ENCODE measurements at regions not wholly inside any gene's neighbourhood (a gene's known extent, or its start where the extent isn't known, plus 50 kb on each side); places are given as distances from the start of the nearest gene placed in this dataset.
"Not testable (repeated sequence)": the region's sequence is repeated elsewhere in the genome, so short reads cannot be mapped to it uniquely, and the experiment has no call there.

DNA sequence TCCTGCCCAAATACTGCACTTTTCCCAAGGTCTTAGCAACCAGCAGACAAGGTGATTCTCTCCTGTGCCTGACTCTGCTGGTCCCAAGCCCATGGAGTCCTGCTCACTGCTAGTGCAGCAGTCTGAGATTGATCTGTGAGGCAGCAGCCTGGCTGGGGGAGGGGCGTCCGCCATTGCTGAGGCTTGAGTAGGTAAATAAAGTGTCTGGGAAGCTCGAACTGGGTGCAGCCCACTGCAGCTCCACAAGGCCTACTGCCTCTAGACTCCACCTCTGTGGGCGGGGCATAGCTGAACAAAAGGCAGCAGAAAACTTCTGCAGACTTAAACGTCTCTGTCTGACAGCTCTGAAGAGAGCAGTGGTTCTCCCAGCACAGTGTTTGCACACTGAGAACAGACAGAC, 258.7 kb downstream of the ABCC12 start:
- TF ChIP-seq, protein P1, sequence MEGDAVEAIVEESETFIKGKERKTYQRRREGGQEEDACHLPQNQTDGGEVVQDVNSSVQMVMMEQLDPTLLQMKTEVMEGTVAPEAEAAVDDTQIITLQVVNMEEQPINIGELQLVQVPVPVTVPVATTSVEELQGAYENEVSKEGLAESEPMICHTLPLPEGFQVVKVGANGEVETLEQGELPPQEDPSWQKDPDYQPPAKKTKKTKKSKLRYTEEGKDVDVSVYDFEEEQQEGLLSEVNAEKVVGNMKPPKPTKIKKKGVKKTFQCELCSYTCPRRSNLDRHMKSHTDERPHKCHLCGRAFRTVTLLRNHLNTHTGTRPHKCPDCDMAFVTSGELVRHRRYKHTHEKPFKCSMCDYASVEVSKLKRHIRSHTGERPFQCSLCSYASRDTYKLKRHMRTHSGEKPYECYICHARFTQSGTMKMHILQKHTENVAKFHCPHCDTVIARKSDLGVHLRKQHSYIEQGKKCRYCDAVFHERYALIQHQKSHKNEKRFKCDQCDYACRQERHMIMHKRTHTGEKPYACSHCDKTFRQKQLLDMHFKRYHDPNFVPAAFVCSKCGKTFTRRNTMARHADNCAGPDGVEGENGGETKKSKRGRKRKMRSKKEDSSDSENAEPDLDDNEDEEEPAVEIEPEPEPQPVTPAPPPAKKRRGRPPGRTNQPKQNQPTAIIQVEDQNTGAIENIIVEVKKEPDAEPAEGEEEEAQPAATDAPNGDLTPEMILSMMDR (IDR thresholded peaks at IDR 0.05): not testable (repeated sequence)
- TF ChIP-seq TCF7L2 (IDR thresholded peaks at IDR 0.05; ENCODE audit: low read depth, low read length): not testable (repeated sequence)
- TF ChIP-seq, protein P2, sequence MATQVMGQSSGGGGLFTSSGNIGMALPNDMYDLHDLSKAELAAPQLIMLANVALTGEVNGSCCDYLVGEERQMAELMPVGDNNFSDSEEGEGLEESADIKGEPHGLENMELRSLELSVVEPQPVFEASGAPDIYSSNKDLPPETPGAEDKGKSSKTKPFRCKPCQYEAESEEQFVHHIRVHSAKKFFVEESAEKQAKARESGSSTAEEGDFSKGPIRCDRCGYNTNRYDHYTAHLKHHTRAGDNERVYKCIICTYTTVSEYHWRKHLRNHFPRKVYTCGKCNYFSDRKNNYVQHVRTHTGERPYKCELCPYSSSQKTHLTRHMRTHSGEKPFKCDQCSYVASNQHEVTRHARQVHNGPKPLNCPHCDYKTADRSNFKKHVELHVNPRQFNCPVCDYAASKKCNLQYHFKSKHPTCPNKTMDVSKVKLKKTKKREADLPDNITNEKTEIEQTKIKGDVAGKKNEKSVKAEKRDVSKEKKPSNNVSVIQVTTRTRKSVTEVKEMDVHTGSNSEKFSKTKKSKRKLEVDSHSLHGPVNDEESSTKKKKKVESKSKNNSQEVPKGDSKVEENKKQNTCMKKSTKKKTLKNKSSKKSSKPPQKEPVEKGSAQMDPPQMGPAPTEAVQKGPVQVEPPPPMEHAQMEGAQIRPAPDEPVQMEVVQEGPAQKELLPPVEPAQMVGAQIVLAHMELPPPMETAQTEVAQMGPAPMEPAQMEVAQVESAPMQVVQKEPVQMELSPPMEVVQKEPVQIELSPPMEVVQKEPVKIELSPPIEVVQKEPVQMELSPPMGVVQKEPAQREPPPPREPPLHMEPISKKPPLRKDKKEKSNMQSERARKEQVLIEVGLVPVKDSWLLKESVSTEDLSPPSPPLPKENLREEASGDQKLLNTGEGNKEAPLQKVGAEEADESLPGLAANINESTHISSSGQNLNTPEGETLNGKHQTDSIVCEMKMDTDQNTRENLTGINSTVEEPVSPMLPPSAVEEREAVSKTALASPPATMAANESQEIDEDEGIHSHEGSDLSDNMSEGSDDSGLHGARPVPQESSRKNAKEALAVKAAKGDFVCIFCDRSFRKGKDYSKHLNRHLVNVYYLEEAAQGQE (IDR thresholded peaks at IDR 0.05; ENCODE audit: insufficient read depth in 1 of 2, low read depth in 2 of 2, low read length in 1 of 2): not testable (repeated sequence)
